Neural crest cell (in vitro differentiated cells): ENCODE measurements at regions not wholly inside any gene's neighbourhood (a gene's known extent, or its start where the extent isn't known, plus 50 kb on each side); places are given as distances from the start of the nearest gene placed in this dataset.
A peak's percentile ranks its signal among the peaks of the same experiment; 100 is the strongest.

Source experiments
- DNase-seq: peaks from one replicate; pipeline ENCODE4 v3.0.0; 2021; ENCODE audit warnings: low read depth, mixed read lengths, low spot score
- H3K27ac Mint-ChIP-seq: one replicate; pipeline ENCODE4 v1.8.0; 2021; ENCODE audit warnings: mild to moderate bottlenecking, mixed read lengths; ENCODE audit not compliant: unreplicated experiment
- H3K27me3 Mint-ChIP-seq: 2 replicates; pipeline ENCODE4 v1.8.0; 2021; ENCODE audit warnings: low read depth, mild to moderate bottlenecking, mixed read lengths
- H3K36me3 Mint-ChIP-seq: 2 replicates; pipeline ENCODE4 v1.8.0; 2021; ENCODE audit warnings: low read depth, mild to moderate bottlenecking, mixed read lengths
- H3K4me1 Mint-ChIP-seq: 2 replicates; pipeline ENCODE4 v1.8.0; 2021; ENCODE audit warnings: mixed read lengths
- H3K4me3 Mint-ChIP-seq: one replicate; pipeline ENCODE4 v1.8.0; 2021; ENCODE audit warnings: mild to moderate bottlenecking, mixed read lengths
- H3K9me3 Mint-ChIP-seq: 2 replicates; pipeline ENCODE4 v1.8.0; 2021; ENCODE audit warnings: mixed read lengths
- TF ChIP-seq, protein P1 (sequence below): fragments of 200-600 bp; sonication (generic); conservative IDR thresholded peaks from 2 replicates; pipeline ENCODE4 v1.5.0; 2021; ENCODE audit warnings: antibody characterized with exemption, mild to moderate bottlenecking

DNA sequence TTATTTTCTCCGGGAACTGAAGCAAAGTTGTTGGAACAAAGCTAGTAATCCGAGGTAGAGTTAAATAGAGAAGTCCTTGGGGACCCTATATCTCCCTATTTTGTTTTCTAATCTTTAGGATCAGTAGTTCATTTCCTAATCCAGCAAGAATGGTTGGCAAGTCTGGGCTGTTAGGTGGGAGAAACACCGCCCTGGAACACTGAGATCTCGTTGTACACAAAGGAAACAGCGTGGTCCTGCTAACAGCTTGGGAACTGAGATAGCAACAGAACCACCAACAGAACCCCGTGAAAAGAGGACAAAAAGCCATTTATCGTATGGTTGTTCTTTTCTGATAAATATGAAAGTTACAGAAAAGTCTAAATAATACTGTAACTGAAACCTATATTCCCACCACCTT, 121.9 kb upstream of the CDC42BPA start:
- Mint-ChIP-seq H3K9me3 (peaks cover 3% of the 10 kb centered on the region), H3K4me1 (peaks cover 48% of the 10 kb centered on the region), H3K27ac (no peak overlapping the region), H3K36me3 (no peaks in the 10 kb centered on the region), H3K4me3 (no peak overlapping the region), H3K27me3 (no peaks in the 10 kb centered on the region)
- DNase-seq = no peak
- TF ChIP-seq, protein P1, sequence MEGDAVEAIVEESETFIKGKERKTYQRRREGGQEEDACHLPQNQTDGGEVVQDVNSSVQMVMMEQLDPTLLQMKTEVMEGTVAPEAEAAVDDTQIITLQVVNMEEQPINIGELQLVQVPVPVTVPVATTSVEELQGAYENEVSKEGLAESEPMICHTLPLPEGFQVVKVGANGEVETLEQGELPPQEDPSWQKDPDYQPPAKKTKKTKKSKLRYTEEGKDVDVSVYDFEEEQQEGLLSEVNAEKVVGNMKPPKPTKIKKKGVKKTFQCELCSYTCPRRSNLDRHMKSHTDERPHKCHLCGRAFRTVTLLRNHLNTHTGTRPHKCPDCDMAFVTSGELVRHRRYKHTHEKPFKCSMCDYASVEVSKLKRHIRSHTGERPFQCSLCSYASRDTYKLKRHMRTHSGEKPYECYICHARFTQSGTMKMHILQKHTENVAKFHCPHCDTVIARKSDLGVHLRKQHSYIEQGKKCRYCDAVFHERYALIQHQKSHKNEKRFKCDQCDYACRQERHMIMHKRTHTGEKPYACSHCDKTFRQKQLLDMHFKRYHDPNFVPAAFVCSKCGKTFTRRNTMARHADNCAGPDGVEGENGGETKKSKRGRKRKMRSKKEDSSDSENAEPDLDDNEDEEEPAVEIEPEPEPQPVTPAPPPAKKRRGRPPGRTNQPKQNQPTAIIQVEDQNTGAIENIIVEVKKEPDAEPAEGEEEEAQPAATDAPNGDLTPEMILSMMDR = no peak

DNA sequence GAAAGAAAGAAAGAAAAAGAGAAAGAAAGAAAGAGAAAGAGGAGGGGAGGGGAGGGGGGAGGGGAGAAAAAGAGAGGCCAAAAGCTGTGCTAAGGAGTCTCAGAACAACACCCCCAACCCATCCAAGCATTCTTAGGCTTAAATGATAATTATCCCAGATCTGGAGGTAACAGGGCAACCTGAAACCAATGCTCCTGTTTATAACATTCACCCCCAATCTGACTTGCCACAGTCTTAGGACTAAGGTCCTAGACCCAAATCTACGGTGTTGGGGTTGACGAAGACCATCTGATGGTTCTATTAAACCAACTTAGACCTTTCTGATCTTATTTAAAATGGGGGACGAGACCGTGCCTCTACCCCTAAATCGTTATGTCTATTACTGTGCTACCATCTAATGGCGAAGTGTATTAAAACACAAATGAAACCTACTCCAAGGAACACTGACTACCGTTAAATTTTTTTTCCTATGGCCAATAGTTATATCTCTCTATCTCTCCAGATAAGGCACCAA, 119.3 kb upstream of the CDC42BPA start:
- Mint-ChIP-seq H3K36me3 (no peaks in the 10 kb centered on the region), H3K9me3 (no peaks in the 10 kb centered on the region), H3K4me3 (no peak overlapping the region), H3K27me3 (no peaks in the 10 kb centered on the region), H3K27ac (no peak overlapping the region), H3K4me1 (peaks cover 30% of the 10 kb centered on the region)
- TF ChIP-seq, protein P1 = peak; percentile 60
- DNase-seq = no peak

DNA sequence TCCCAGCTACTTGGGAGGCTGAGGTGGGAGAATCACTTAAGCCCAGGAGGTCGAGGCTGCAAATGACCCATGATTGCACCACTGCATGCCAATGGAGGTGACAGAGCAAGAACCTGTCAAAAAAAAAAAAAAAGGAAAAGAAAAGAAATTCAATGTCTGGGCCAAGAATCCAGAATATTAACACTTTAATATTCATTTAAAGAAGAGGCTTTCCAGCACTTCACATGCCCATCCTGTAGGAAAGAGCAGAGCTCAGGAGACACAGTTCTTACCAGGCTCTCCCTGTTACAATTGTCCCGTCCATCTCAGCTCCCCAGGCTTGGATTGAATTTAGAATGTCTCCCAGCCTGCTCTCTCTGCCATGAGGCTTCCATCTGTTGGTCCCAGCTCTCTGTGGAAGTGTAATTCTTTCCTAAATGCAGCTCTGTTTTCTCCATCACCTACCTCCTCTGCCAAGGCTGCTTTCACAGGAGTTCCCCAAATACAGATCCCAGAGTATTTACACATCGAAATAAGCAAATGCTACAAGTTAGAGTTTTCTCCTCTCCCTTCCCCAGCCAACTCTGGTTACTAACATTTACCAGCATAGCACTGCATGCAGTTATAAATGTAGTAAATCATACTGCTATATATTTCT, 116.6 kb upstream of the CDC42BPA start:
- TF ChIP-seq, protein P1 = no peak
- Mint-ChIP-seq H3K4me3 (no peak overlapping the region), H3K27ac (no peak overlapping the region), H3K9me3 (no peaks in the 10 kb centered on the region), H3K36me3 (no peaks in the 10 kb centered on the region), H3K27me3 (no peaks in the 10 kb centered on the region), H3K4me1 (peaks cover 32% of the 10 kb centered on the region)
- no peak for DNase-seq

DNA sequence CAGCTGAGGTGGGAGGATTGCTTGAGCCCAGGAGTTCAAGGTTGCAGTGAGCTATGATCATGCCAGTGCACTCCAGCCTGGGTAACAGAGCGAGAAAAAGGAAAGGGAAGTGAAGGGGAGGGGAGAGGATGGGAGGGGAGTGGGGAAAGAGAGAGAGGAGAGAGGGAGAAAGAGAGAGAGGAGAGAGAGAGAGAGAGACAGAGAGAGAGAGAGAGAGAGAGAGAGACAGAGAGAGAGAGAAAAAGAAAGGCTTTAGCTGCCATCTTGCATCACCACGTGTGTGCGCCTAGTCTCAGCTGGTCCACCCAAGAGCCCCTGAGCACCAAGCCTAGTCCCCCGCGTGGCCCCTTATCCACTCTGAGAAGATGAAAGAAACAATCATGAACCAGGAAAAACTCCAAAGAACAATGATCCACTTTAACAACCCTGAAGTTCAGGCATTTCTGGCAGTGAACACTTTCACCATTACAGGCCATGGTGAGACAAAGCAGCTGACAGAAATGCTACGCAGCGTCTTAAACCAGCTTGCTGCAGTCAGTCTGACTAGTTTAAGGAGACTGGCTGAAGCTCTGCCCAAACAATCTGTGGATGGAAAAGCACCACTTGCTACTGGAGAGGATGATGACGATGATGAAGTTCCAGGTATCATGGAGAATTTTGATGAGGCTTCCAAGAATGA, 115.5 kb upstream of the CDC42BPA start:
- Mint-ChIP-seq H3K36me3 (no peaks in the 10 kb centered on the region), H3K4me1 (peaks cover 42% of the 10 kb centered on the region), H3K27ac (peak overlapping the region; percentile 86), H3K4me3 (no peak overlapping the region), H3K9me3 (no peaks in the 10 kb centered on the region), H3K27me3 (no peaks in the 10 kb centered on the region)
- TF ChIP-seq, protein P1 = no peak
- no peak for DNase-seq

DNA sequence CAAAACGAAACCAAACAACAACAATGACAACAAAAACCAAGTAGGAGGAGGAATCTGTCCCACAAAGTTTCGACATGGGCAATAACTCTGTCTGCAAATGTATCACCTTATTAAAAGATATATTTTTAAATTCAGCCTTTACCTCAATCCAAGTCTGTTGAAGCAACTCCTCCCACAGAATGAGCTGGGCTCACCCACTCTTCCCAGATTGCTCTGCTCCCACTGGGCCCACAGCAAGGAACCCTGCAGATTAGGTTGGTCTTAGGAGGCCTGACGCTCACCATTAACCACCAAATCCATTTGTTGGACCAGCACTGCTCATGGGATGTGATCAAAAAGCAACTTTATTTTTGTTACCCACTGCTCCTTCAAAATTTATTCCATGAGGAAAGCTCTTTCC, 114.7 kb upstream of the CDC42BPA start:
- Mint-ChIP-seq H3K27ac (peak overlapping the region; percentile 37), H3K9me3 (no peaks in the 10 kb centered on the region), H3K4me1 (peaks cover 44% of the 10 kb centered on the region), H3K4me3 (no peak overlapping the region), H3K36me3 (no peaks in the 10 kb centered on the region), H3K27me3 (no peaks in the 10 kb centered on the region)
- TF ChIP-seq, protein P1 = no peak
- DNase-seq = no peak
